NCI-H345 treated with DMSO at 0.1 percent for 48 hours (cell line): ENCODE measurements at regions not wholly inside any gene's neighbourhood (a gene's known extent, or its start where the extent isn't known, plus 50 kb on each side); places are given as distances from the start of the nearest gene placed in this dataset.

Source experiments
- DNase-seq: peaks from one replicate; lab custom pipeline; 2025; ENCODE audit not compliant: unreplicated experiment; lab: John Stamatoyannopoulos, UW

DNA sequence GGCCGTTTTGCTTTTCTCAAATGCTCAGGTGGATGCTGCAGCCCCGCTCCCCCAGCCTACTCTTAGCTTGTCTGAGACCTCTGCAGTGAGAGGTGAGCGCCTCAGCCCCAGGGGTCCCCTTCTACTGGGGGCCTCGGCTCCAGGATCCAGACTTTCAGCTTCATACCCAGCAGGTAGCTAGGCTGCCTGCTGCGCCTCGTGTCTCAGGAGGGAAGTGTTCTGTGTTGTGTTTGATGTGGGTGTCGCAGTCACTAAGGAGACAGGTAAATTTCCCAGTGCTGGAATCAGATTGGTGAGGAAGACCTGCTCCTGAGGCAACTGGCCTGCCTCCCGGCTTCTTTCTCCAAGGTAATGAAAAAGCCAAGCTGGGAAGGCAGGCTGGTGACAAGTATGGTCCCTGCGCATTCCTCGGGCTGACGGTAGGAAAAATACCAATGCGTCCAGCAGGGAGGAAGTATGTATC lies 604.0 kb upstream of the SALL1 start:
- DNase-seq, result no peak

DNA sequence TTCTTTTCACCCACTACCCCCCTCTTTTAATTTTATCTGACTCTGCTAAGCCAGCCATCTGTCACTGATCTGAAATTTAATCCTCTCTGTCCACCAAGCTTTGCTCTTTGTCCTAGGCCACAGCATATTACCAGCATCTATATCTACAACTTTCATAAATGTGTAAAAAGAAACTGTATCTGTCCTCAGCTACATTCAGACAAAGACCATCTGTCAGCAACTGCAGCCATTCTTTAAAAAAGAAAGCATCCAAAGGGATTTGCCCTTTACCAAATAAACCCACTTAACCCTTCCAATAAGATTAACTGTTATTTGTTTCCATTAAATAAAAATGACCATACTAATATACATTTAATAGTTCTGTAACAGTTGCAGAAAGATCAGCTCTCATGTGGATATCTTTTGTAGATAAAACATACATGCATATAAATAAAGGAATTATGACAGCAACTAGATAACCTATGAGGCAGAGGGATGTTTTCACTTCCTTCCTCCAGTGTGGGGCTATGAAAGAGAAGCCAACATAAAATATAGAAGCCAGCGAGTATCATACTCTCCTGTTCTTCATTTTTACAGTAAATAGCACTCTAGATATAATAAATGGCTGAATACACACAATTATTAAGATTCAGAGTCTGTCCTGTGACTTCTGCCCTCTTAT lies 602.5 kb upstream of the SALL1 start:
- DNase-seq, result no peak

DNA sequence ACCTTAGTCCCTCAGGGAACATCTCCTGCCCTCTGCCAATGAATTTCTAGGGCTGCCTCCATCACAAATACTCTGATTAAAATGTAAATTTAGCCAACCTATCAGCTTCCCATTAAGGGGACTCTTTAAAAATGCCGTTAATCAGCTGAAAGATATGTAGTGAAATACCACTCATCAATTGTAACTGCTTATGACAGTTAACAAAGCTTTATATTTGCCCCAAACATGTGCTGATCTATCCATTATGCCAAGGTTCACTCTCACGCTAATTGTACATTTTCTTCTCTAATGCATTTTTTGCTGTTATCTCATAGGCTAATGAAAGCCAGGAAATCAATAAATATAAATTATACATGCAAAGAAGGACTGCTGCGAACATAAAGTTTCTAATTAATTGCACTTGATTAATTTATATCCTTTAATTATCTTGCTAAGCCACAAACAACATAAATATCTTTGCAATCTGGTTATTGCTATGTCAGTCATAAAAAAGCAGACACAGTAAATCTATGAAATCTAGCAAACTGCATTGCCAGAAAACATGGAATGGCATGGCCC lies 601.4 kb upstream of the SALL1 start:
- no peak for DNase-seq

DNA sequence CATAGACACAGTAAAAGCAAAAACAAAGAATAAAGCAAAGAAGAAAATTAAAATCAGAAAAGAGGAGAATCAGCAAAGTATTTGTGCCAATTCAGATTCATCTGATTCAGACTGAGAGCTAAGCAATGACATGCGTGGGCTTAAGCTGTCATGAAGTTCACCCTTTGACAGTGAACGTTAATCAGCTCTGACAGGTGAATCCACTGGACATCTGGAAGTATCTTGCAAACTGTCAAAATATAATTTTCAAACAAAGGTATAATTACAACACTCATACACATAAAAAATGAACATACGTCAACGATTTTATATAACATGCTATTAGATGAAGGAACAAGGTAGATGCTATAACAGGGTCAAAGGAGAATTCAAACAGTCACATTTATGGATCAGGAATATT lies 596.3 kb upstream of the SALL1 start:
- no peak for DNase-seq

DNA sequence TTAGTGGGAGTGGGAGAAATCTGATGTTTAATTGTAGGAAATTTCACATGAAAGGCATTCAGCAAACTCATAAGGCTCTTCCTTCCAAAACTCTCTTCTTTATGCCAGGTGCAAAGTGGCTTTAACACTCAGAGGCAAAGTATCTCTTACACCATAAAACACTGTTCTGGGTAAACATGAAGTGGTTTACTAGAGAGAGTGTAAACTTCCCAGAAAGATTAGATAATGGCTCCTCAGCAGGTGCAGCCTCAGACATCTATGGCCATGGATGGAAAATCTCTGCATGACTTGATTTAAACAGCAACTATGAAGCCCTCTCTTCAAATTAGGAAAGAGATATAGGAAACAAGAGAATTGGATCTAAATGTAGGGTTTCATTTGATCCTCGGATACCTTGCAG lies 583.1 kb upstream of the SALL1 start:
- DNase-seq, result peak; percentile 80

DNA sequence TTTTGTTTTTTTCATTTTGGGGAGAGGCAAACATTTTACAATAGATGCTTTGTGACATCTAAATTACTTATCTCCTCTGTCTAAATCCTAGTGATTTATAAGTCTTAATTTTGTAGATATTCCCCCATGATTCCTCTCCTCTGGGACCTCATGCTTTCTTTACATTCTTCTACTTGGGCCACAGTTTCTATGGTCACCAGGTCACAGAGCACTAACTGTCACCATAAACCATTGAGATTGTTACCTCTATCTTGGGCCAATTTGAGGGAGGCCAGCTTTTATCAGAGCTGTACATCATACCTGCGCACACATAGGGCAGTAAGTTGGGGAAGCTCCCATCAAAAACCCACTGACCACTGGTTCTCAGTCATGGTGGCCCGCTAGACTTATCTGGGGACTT lies 582.1 kb upstream of the SALL1 start:
- DNase-seq, result no peak

DNA sequence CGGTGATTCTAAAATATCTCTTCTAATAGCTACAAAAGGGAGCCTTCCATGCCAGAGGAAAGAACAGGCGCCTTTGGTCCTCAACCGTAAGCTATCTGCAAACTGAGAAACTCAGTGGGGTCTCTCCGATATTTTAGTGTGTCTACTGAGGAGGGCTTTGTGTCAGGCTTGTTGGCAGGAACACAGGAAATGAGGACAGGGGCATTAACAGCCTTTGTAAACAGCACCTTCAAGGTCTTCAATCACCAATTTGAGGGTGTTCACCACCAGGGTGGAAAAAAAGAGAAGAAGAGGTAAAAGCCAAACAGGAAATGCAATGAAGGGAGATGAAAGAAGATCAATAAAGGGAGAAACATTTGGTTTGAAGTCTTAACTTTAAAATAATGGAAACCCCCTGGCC lies 580.1 kb upstream of the SALL1 start:
- no peak for DNase-seq

DNA sequence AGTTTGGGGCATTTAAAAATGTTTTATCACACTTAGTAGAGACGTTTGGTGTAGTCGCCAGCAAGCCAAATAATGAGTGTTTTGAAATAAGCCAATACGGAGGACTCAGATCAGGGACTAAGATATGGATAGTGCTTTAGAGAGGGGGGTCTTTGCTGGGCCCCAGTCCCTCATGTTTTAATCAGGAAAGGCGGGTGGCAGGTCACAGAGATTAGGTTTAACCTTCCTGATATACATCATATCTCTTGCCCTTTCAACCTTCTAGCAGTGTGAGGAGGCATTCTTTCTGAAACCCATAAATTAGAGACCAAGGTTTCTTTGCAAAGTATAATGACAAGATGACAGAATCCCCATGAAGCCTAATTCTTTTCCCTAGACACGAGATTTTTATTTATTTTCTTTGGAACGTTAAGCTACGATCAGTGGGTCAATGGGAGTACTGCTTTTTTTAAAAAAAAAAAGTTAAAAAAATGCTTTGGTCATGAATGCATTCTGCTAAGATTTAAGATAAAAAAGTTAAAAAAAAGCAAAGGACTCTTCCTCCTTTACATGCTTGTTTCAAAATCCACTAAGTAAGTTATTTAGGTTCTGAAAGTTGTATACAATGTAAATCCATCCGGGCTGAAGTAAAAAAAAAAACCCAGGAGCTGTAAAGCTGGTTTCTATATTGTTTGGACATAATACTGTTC lies 572.1 kb upstream of the SALL1 start:
- no peak for DNase-seq

DNA sequence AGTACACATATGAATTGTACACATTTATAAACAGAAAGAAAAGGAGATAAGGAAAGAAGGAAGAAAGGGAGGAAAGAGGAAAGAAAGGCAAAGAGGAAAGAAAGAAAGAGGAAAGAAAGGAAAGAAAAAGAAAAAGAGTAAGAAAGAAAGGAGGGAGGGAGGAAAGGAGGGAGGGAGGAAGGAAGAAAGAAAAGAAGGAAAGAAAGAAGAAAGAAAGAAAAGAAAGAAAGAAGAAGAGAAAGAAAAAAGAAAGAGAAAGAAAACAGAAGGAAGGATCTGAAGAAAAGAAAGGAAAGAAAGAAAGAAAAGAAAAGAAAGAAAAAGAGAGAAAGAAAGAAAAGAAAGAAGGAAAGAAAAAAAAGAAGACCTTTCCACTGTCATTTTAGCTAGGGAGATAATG lies 571.4 kb upstream of the SALL1 start:
- no peak for DNase-seq

DNA sequence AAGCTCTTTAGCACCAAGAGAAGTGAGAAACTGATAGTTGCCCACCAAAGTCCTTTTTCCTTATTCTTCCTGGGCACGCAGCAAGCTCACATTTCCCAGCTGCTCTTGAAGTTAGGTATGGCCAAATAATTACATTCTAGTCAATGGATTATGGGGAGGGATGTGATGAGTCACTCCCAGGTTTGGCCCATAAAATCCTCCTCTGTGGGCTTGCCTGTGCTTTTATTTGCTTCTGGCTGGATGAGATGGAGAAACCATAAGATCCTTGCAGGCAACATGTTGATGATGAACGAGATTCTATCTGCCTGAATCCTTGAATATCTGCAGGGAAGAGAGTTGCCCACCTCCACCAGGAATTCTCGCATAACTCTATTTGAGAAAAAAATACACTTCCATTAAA lies 568.3 kb upstream of the SALL1 start:
- no peak for DNase-seq

DNA sequence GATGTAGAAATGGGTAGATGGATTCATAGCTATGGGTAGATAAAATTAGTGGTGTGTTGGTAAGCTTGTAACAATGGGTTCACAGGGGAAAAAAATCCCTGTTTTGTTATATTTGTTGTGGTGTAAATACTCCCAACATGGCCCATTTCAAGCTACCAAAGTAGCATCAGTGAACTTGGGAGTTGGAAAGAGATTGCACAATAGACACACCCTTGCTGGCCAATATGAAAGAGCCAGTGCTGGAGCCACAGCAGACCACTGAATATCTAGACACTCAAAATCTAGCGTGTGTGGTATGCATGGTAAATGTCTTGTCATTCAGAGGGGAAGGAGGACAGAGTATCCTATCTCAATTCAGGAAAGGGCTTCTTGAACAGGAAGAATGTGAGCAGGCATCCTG lies 565.1 kb upstream of the SALL1 start:
- DNase-seq, result no peak

DNA sequence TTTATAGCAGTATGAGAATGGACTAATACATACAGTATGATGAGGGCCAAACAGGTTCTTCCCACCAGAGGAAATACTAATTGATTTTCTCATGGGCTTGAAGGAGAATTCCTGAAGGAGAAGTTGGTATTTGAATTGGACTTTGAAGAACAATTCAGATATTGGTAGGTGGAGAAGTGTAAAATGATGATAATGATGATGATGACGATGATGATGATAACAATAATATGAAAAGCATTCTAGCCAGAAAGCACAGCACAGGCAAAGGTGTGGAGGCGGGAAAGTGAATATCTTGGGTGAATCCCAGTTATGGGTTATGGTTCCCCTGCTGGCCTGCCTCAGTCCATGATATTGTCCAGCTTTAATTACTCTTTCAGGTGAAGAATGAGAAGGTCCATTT lies 562.4 kb upstream of the SALL1 start:
- DNase-seq, result no peak

DNA sequence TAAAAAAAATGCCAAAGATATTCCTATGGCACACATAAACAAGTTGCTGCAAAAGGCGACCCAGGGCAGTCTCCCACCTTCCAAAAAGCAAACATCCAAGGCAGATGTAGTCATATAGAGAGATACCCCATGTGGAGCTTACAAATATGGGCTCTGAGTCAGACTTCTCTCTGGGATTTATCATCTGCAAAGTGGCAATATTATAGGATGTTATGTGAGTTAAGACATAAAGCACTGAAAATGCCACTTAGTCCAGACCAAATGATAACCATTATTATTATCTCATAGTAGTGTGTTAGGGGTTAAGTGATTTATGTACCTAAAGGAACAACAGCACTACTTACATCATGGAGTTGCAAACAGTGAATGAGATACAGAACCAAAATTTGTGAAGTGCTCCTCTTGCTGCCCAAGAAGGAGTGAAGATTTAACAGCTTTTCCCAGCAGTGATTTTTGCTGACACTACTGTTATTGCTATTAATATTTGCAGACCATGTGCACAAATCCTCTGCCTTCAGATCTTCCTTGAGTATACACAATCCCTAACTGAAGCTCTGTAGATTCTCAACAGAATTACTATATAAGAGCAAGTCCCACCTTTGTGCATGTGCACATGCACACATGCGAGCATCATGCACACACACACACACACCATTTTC lies 560.0 kb upstream of the SALL1 start:
- no peak for DNase-seq

DNA sequence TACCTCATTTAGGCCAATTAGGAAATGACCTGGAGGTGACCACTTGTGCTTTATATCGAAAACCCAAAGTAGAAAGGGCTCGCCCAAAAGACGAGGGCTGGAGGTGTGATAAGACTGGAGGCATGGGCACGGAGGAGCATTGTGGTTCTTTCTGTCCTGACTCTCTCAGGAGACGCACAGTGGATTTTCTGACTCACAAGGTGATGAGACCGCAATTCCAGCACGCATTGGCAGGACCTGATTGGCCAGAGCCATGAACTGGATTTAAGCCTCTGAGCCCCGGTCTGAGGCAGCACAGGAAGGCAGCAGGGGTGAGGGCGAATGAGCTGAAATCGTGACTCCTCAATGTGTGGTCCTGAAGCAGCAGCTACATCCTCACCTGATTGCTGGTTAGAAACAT lies 559.1 kb upstream of the SALL1 start:
- DNase-seq, result no peak

DNA sequence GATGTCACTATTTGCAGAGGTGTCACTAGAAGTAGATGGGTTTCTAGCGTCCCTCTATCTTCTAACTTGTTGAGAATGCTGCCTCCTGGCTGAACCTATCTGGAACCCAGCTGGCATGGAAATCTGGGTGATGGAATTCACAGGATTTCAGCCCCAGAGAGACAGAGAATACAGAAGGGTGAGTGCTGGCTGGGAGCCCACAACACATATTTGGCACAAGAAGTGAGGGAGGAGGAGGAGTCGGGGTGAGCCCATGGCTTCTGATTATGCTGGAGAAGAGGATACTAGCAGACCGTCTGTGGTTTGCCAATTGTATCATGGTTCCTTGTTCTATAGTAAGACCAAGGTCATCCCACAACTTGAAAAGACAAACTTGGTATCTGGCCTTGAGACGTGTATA lies 557.8 kb upstream of the SALL1 start:
- no peak for DNase-seq

DNA sequence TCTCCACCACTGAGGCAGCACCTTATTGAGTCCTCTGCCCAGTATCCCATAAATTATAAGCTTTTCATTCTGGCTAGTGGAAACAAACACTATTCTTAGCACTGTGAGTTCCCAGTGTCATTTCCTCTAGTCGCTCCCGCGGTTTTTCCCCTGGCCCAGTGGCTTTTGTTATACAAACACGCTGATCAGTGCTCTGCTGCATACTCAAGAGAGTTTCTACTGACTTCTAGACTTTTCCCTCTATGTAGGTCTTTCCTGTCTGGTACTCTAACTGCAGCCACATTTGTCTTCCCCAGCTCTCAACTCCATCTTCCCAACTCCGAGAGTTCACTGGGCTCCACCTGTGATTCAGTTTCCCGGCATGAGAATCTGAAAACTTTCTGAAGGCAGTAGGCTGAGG lies 556.6 kb upstream of the SALL1 start:
- no peak for DNase-seq

DNA sequence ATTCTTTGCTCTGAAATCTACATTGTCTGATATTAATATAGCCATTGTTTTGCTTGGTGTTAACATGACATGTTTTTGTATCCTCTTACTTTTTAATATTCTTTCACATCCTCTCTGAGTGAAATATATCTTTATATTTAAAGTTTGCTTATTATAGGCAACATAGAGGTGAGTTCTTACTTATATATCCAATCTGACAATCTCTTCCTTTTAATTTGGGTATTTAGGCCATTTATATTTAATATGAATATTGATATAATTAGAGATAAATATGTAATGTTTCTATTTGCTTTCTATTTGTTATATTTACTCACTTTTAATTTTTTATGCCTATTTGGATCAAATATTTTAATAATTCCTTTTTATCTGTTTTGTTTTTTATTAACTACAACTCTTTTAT lies 554.1 kb upstream of the SALL1 start:
- no peak for DNase-seq

DNA sequence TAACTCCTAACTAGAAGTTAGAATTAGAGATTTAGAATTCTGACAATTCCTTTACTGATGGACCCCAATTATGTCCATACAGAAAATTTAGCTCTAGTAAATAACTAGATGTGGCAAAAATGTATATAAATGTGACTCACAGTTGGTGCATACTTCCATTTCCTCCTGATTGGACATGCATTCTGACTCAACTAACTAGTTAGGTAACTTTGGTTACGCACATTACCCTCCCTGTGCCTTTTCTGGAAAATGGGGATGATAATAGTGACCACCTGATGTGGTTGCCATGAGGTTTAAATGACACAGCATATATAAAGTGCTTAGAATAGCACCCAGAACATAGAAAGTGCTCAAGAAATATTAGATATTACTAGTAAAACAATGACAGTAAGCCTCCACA lies 550.0 kb upstream of the SALL1 start:
- DNase-seq, result no peak

DNA sequence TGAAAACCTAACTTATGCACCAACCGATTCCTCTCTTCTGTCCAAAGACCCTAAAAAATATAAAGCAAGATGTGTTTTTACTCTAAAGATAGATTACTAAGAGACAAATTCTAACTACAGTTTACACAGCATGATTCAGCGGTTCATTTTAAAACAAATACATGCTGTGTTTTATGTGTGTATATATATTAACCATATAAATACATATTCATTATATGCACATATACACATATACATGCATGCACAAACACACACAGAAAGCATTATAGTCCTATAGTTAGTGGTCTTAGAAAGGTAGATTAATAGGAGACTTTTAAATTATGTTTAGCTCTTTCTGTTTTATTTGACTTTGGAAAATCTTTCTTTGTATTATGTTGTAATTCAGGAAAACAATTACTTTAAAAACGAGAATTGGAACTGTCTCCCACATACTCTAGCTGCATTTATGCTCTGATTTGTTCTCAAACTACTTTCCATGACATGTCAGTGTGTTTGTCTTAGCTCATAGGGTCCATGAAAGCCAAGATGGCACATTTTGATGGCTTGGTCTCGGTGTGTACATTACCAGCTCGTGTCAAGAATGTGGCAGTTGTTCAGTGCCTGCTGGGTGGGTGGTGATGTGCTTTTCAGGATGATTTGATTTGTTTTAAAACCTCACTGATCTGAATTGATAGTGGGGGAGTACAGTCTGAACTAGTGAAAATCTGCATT lies 548.8 kb upstream of the SALL1 start:
- DNase-seq, result no peak

DNA sequence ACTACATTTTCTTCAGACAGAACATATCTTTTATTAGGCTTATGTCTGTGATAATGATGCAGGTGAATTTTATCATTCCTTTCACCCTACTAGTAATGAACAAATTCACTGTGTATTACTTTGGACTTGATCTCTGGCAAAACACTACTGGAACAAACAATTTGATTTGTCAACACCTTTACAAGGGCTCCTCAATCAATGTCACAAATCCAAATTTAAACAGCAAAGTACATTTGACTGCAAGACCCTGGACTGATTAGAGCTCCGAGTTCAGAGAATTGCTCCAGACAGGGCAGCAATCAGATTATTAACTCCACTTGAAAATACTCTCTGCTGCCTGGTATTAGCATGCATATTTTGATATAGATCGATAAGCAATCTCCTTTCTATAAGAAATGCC lies 547.6 kb upstream of the SALL1 start:
- no peak for DNase-seq

DNA sequence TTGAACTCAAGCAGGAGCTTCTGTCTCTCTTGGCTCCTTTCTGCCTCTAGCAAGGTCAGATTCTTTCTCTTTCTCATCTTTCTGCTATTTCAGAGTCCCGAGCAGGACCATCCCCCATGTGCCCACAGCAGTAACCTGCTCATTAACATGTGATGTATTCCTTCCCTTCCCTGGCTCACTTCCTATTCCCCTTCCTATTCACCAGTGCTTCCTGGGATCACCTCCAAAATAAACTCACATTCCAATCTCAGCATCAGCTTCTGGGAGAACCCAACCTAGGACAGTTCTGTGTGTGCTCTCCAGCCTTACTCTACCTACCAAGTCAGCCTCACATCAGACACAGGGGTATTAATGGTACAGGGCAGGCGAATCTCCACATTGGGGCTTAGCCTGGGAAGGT lies 546.4 kb upstream of the SALL1 start:
- no peak for DNase-seq

DNA sequence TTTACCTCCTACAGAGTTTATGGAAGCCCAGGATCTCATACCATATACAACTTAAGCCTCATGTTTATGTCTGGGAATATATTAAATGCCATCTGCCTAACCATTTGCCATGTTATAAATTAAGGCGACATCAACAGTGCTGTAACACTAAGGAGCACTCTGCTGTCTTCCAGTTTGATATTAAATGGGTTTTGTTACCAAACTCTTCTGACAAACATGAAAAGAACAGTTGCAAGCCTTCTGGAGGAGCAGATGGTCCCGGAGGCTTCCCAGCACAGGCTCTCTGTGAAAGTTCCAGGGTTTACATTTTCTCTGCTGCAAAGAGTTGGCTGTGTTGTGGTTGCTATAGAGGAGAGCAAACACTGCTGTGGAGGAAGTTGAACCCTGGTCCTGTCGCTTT lies 545.3 kb upstream of the SALL1 start:
- DNase-seq, result no peak
